GM12864 (cell line): ENCODE measurements at regions not wholly inside any gene's neighbourhood (a gene's known extent, or its start where the extent isn't known, plus 50 kb on each side); places are given as distances from the start of the nearest gene placed in this dataset.

ENCODE experiments used
- DNase-seq: peaks from one replicate; pipeline ENCODE4 v3.0.0-alpha.2; 2011; ENCODE audit warnings: low read depth
- H3K4me3 ChIP-seq: 2 replicates; pipeline ENCODE4 v1.5.1; 2011; ENCODE audit warnings: mild to moderate bottlenecking, low read depth, low read length, control low read depth
- CTCF ChIP-seq: IDR thresholded peaks from 2 replicates; pipeline ENCODE4 v1.5.1; 2011; ENCODE audit warnings: low read depth, mild to moderate bottlenecking, moderate library complexity, low read length, control low read depth, inconsistent platforms; ENCODE audit errors: missing control alignments

- TF ChIP-seq CTCF: no peak
- DNase-seq: no peak
These were observed 153.5 kb upstream of the CIBAR2 start for GRCh38 chr16:85265810-85266209.

GRCh38 chr16:85266857-85267256 lies 154.6 kb upstream of the CIBAR2 start:
- no peak overlapping the region for H3K4me3 ChIP-seq
- no peak for TF ChIP-seq CTCF
- no peak for DNase-seq

More at GRCh38 chr16:85265810-85266209, 153.5 kb upstream of the CIBAR2 start:
- H3K4me3 ChIP-seq: no peak overlapping the region

- DNase-seq: no peak
- H3K4me3 ChIP-seq: no peak overlapping the region
- TF ChIP-seq CTCF: no peak
These were observed 155.2 kb upstream of the CIBAR2 start for GRCh38 chr16:85267414-85267945.

- H3K4me3 ChIP-seq: no peak overlapping the region
- DNase-seq: no peak
- no peak for TF ChIP-seq CTCF
These were observed 156.9 kb upstream of the CIBAR2 start for GRCh38 chr16:85269165-85269564.

GRCh38 chr16:85270374-85270773 lies 158.1 kb upstream of the CIBAR2 start:
- DNase-seq: no peak
- TF ChIP-seq CTCF: no peak
- H3K4me3 ChIP-seq: no peak overlapping the region

- no peak overlapping the region for H3K4me3 ChIP-seq
- no peak for TF ChIP-seq CTCF
- DNase-seq: no peak
These were observed 158.9 kb upstream of the CIBAR2 start for GRCh38 chr16:85271198-85271597.

GRCh38 chr16:85273293-85273692 lies 161.0 kb upstream of the CIBAR2 start:
- no peak for DNase-seq
- H3K4me3 ChIP-seq: no peak overlapping the region
- no peak for TF ChIP-seq CTCF
